Neuronal stem cell (in vitro differentiated cells): ENCODE measurements at regions not wholly inside any gene's neighbourhood (a gene's known extent, or its start where the extent isn't known, plus 50 kb on each side); places are given as distances from the start of the nearest gene placed in this dataset.

Source experiments
- DNase-seq: peaks from one replicate; pipeline ENCODE4 v3.0.0-alpha.2; 2013; ENCODE audit warnings: low spot score
- H2AFZ ChIP-seq: one replicate; pipeline ENCODE4 v1.6.1; 2013; ENCODE audit warnings: mild to moderate bottlenecking, low read length, inconsistent platforms
- H2AK5ac ChIP-seq: 2 replicates; pipeline ENCODE4 v1.6.1; 2013; ENCODE audit warnings: low read depth, mild to moderate bottlenecking, inconsistent platforms, low read length, moderate library complexity, mixed read lengths
- H2BK120ac ChIP-seq: 2 replicates; pipeline ENCODE4 v1.6.1; 2013; ENCODE audit warnings: low read depth, mild to moderate bottlenecking, inconsistent platforms, low read length, moderate library complexity, mixed read lengths
- H2BK12ac ChIP-seq: one replicate; pipeline ENCODE4 v1.6.1; 2013; ENCODE audit warnings: low read length, inconsistent platforms
- H2BK15ac ChIP-seq: 2 replicates; pipeline ENCODE4 v1.6.1; 2013; ENCODE audit warnings: mild to moderate bottlenecking, low read length, inconsistent platforms, mixed read lengths
- H2BK5ac ChIP-seq: one replicate; pipeline ENCODE4 v1.6.1; 2013; ENCODE audit warnings: inconsistent platforms, mild to moderate bottlenecking, low read length, moderate library complexity
- H3K14ac ChIP-seq: one replicate; pipeline ENCODE4 v1.6.1; 2013; ENCODE audit warnings: low read length, inconsistent platforms
- H3K18ac ChIP-seq: 2 replicates; pipeline ENCODE4 v1.6.1; 2013; ENCODE audit warnings: low read length, inconsistent platforms
- H3K23ac ChIP-seq: 2 replicates; pipeline ENCODE4 v1.6.1; 2013; ENCODE audit warnings: low read depth, mild to moderate bottlenecking, mixed read lengths, low read length, inconsistent platforms; ENCODE audit not compliant: poor library complexity
- H3K27ac ChIP-seq: replicated peaks from 3 replicates; pipeline ENCODE4 v1.5.1; 2013; ENCODE audit warnings: low read length, inconsistent platforms
- H3K27me3 ChIP-seq, 3 experiments: 2 replicates each; pipeline ENCODE4 v1.6.1; 2013; ENCODE audit warnings: low read length in 3 of 3, mild to moderate bottlenecking in 2 of 3, inconsistent platforms in 1 of 3, low read depth in 1 of 3, mixed read lengths in 1 of 3, moderate library complexity in 1 of 3; ENCODE audit not compliant: control insufficient read depth in 3 of 3, insufficient read depth in 3 of 3
- H3K36me3 ChIP-seq, 2 donors: replicated peaks in 1 of 2; 2 replicates each; pipeline ENCODE4 v1.6.1; 2013; ENCODE audit warnings: low read length in 2 of 2; ENCODE audit not compliant: control insufficient read depth in 2 of 2, insufficient read depth in 2 of 2
- H3K4ac ChIP-seq: 2 replicates; pipeline ENCODE4 v1.6.1; 2013; ENCODE audit warnings: inconsistent platforms, mild to moderate bottlenecking, low read length, moderate library complexity
- H3K4me1 ChIP-seq, 2 donors: 1 replicate in 1 of 2; 2 replicates in 1 of 2; pipeline ENCODE4 v1.6.1; 2013; ENCODE audit warnings: low read length in 2 of 2, low read depth in 1 of 2; ENCODE audit not compliant: control insufficient read depth in 2 of 2, insufficient read depth in 1 of 2
- H3K4me2 ChIP-seq: one replicate; pipeline ENCODE4 v1.6.1; 2013; ENCODE audit warnings: mild to moderate bottlenecking, low read length, inconsistent platforms; ENCODE audit not compliant: insufficient read depth, poor library complexity, severe bottlenecking
- H3K4me3 ChIP-seq, 2 donors: 2 replicates each; pipeline ENCODE4 v1.5.1; 2013; ENCODE audit warnings: low read length in 2 of 2, mild to moderate bottlenecking in 2 of 2, inconsistent platforms in 1 of 2, moderate library complexity in 1 of 2
- H3K79me1 ChIP-seq: one replicate; pipeline ENCODE4 v1.6.1; 2013; ENCODE audit warnings: low read depth, mild to moderate bottlenecking, inconsistent platforms, low read length, moderate library complexity
- H3K9ac ChIP-seq: one replicate; pipeline ENCODE4 v1.6.1; 2013; ENCODE audit warnings: mild to moderate bottlenecking, low read depth, low read length, inconsistent platforms; ENCODE audit not compliant: poor library complexity
- H3K9me3 ChIP-seq, 2 donors: replicated peaks in 1 of 2; 2 replicates each; pipeline versions ENCODE3 to v1.6.1; 2013; ENCODE audit warnings: low read length in 2 of 2, mild to moderate bottlenecking in 2 of 2, inconsistent platforms in 1 of 2, low read depth in 1 of 2, mixed read lengths in 1 of 2, moderate library complexity in 1 of 2; ENCODE audit not compliant: control insufficient read depth in 2 of 2, insufficient read depth in 1 of 2
- H4K8ac ChIP-seq: one replicate; pipeline ENCODE4 v1.6.1; 2013; ENCODE audit warnings: low read depth, mild to moderate bottlenecking, inconsistent platforms, low read length, moderate library complexity
- H4K91ac ChIP-seq: one replicate; pipeline ENCODE4 v1.6.1; 2013; ENCODE audit warnings: low read length, low read depth, mild to moderate bottlenecking, inconsistent platforms; ENCODE audit not compliant: poor library complexity
- WGBS, 2 donors: extraction: QIAGEN DNeasy Blood & Tissue Kit; methylation state at CpG; one replicate each; pipeline ENCODE4 v1.1.7; 2013; ENCODE audit warnings: missing lambda C conversion rate in 2 of 2, mixed read lengths in 1 of 2; ENCODE audit not compliant: insufficient read length in 2 of 2, insufficient replicate concordance in 1 of 2; ENCODE audit errors: extremely low coverage in 2 of 2; 5-methylcytosine and 5-hydroxymethylcytosine counted together

DNA sequence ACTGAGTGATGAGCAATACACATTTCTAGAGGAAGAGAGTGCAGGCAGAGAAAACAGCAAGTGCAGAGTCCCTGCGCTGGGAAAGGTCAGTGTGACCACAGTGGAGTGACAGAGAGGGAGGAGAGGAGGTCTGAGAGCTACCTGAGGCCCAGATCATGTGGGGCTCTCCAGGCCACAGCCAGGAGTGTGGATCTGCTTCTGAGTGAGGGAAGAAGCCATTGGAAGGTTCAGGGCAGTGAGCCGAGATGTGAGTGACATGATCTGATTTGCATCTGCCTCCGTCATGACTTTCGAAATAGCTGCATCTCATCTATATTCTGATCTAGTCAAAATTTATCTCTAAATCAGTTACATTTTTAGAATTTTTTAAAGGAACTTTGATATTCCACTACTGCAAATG, 367.1 kb downstream of the PREX1 start:
- Histone ChIP-seq H3K4me2 (no peak overlapping the region), H3K4me1 (peaks cover 5 to 24% of the 10 kb centered on the region in 2 donors), H2BK120ac (no peak overlapping the region), H2BK5ac (no peak overlapping the region), H3K79me1 (no peaks in the 10 kb centered on the region), H3K23ac (no peak overlapping the region), H3K9me3 (no peaks in the 10 kb centered on the region), H2AK5ac (no peak overlapping the region), H3K14ac (no peak overlapping the region), H3K4me3 (no peak overlapping the region), H2BK12ac (no peak overlapping the region), H3K27ac (no peak overlapping the region), H4K8ac (no peak overlapping the region), H3K27me3 (peaks cover 0 to 18% (median 0%) of the 10 kb centered on the region in 3 experiments), H3K36me3 (no peaks in the 10 kb centered on the region), H4K91ac (no peak overlapping the region), H3K18ac (no peak overlapping the region), H3K4ac (no peak overlapping the region), H3K9ac (no peak overlapping the region), H2BK15ac (no peak overlapping the region), H2AFZ (no peak overlapping the region)
- no peak for DNase-seq
- WGBS, 2 donors = no CpG with 5 or more reads among the region's 4 CpGs

DNA sequence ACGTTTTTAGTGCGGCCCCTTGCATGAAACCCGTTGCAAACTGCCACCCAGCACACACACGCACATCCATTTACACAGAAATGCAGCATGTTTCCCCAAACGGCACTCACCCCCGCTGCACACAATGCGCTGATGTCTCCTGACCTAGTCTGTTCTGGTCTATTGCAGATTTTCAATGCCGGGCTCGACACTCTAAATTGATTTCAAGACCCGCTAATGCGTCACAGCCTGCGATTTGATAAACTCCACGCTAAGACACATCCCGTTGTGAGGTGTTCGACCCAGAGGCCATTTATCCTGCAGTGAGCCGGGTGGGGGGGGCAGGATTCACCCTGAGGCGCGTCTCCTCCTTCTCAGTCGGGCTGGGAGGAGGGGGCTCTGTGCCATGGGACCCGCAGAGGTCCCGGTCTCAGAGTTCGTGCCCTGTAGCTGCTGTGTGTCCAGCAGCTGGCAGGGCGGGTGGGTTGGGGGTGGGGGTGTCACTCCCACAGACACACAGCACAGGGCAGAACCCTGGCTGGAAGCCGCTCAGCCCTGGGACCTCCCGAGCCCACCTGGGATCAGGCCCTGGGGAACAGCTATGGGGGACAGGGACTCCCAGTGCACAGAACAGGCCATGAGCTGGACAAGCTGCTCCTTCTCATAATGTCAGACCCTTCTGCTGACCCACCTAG, 367.9 kb downstream of the PREX1 start:
- Histone ChIP-seq H2AK5ac (no peak overlapping the region), H3K4me2 (no peak overlapping the region), H3K18ac (no peak overlapping the region), H3K14ac (no peak overlapping the region), H3K23ac (no peak overlapping the region), H2BK5ac (no peak overlapping the region), H3K4ac (no peak overlapping the region), H4K91ac (no peak overlapping the region), H3K36me3 (no peaks in the 10 kb centered on the region), H2BK120ac (no peak overlapping the region), H3K27me3 (peaks cover 0 to 25% (median 0%) of the 10 kb centered on the region in 3 experiments), H3K4me3 (no peak overlapping the region), H3K9me3 (no peaks in the 10 kb centered on the region), H3K79me1 (no peaks in the 10 kb centered on the region), H2BK12ac (no peak overlapping the region), H4K8ac (no peak overlapping the region), H3K9ac (no peak overlapping the region), H3K4me1 (peaks cover 5 to 32% of the 10 kb centered on the region in 2 donors), H2BK15ac (no peak overlapping the region), H3K27ac (no peak overlapping the region), H2AFZ (no peak overlapping the region)
- no peak for DNase-seq
- no CpG with 5 or more reads among the region's 25 CpGs for WGBS, 2 donors

DNA sequence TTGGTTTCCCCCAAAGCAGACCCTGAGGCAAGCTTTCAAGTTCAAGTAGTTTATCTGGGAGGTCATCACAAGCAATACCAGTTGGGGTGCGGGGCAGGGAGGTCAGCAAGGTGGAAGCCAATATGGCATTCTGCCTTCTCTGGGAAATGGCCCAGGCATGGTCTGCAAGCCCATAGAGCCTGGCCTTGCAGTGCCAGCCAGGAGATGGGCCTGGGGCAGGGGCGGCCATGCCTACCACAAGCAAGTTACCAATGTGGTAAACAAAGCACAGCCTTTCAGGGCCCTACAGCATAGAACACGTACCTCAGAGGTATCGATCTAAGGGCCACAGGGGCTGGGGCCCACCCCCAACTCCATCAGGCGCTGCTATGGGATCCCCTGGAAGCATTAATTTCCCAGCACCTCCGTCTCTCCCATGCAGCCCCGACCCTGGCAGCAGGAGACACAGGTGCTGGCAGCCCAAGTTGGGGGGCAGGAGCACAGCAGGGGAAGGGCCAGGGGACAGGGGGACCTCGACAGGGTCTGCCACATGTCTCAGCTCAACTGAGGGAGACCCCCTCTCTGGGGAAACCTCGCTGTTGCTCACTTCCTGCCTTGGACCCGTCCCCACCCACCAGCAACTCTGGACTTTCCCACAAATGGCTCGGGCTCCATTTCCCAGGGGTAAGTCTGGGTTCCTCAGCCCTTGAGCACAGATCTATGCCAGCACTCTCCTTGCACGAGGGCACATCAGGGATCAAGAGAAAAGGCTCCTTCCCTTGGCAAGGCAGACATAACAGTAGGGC, 369.0 kb downstream of the PREX1 start:
- H3K18ac ChIP-seq = peak overlapping the region; percentile 20
- no peak overlapping the region for H3K9ac ChIP-seq
- no peaks in the 10 kb centered on the region for H3K79me1 ChIP-seq
- peak overlapping the region; percentile 32 for H4K91ac ChIP-seq
- peaks cover 0 to 25% (median 0%) of the 10 kb centered on the region in 3 experiments for H3K27me3 ChIP-seq
- H3K4me3 ChIP-seq = no peak overlapping the region
- no peak overlapping the region for H4K8ac ChIP-seq
- peak overlapping the region; percentile 62 for H2AK5ac ChIP-seq
- peak overlapping the region; percentile 43 for H2BK5ac ChIP-seq
- no peak overlapping the region for H3K27ac ChIP-seq
- no peak overlapping the region for H3K23ac ChIP-seq
- no CpG with 5 or more reads among the region's 12 CpGs for WGBS, 2 donors
- H3K4me2 ChIP-seq = no peak overlapping the region
- no peak for DNase-seq
- H3K9me3 ChIP-seq = no peaks in the 10 kb centered on the region
- peak overlapping the region; percentile 78 for H2BK12ac ChIP-seq
- H2AFZ ChIP-seq = no peak overlapping the region
- peak overlapping the region; percentile 88 for H2BK15ac ChIP-seq
- H3K4ac ChIP-seq = no peak overlapping the region
- H3K4me1 ChIP-seq = peaks cover 5 to 35% of the 10 kb centered on the region in 2 donors
- H2BK120ac ChIP-seq = no peak overlapping the region
- peak overlapping the region; percentile 27 for H3K14ac ChIP-seq
- H3K36me3 ChIP-seq = no peaks in the 10 kb centered on the region

DNA sequence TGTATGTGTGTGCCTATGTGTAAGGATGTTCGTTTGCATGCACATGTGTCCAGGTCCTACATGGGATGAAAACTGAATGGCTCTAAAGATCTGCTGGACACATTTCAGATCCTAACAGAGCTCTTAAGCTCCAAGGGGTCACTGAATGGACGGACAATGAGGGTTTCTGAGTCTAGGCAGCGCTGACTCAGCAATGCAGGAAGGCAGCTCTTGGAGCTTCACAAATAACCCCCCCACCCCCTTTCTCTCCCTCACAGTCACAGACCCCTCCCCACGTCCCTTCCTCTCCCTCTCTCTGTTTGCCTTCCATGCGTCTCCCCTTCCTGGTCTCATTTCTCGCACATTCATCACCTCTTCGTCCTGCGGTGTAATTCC, 369.8 kb downstream of the PREX1 start:
- Histone ChIP-seq H3K14ac (no peak overlapping the region), H3K27ac (no peak overlapping the region), H3K18ac (peak overlapping the region; percentile 60), H2BK120ac (no peak overlapping the region), H3K9ac (peak overlapping the region; percentile 83), H2BK5ac (no peak overlapping the region), H3K36me3 (no peaks in the 10 kb centered on the region), H4K91ac (no peak overlapping the region), H3K23ac (no peak overlapping the region), H2AK5ac (no peak overlapping the region), H3K4me1 (peaks cover 5 to 35% of the 10 kb centered on the region in 2 donors), H3K4ac (no peak overlapping the region), H2BK12ac (peak overlapping the region; percentile 31), H2AFZ (no peak overlapping the region), H3K4me2 (no peak overlapping the region), H3K79me1 (no peaks in the 10 kb centered on the region), H3K9me3 (no peaks in the 10 kb centered on the region), H3K27me3 (peaks cover 0 to 25% (median 0%) of the 10 kb centered on the region in 3 experiments), H2BK15ac (no peak overlapping the region), H3K4me3 (peak overlapping the region in 1 of 2 donors; percentile 43), H4K8ac (no peak overlapping the region)
- WGBS, 2 donors = no CpG with 5 or more reads among the region's 8 CpGs
- DNase-seq = no peak
